Upper lobe of right lung (tissue), 1 donor: ENCODE measurements at regions not wholly inside any gene's neighbourhood (a gene's known extent, or its start where the extent isn't known, plus 50 kb on each side); places are given as distances from the start of the nearest gene placed in this dataset.

Experiments used
- ATAC-seq: fragments of 200-7000 bp; cut with Tn5 transposase; one replicate; pipeline ENCODE4 v1.9.1; 2020; ENCODE audit warnings: mild to moderate bottlenecking, moderate library complexity
- DNase-seq: peaks from one replicate; pipeline ENCODE4 v3.0.0-alpha.2; 2020
- H3K27ac ChIP-seq: fragments of 200-600 bp; one replicate; pipeline ENCODE4 v1.8.0; 2022
- H3K27me3 ChIP-seq: fragments of 200-600 bp; one replicate; pipeline ENCODE4 v1.8.0; 2022; ENCODE audit warnings: mild to moderate bottlenecking
- H3K36me3 ChIP-seq: fragments of 200-600 bp; one replicate; pipeline ENCODE4 v1.8.0; 2022
- H3K4me1 ChIP-seq: fragments of 200-600 bp; one replicate; pipeline ENCODE4 v1.8.0; 2022
- H3K4me3 ChIP-seq: fragments of 200-600 bp; one replicate; pipeline ENCODE4 v1.8.0; 2022; ENCODE audit warnings: mild to moderate bottlenecking
- H3K9me3 ChIP-seq: fragments of 200-600 bp; one replicate; pipeline ENCODE4 v1.8.0; 2022
- intact Hi-C: fragments of 100-400 bp; cut with DNase I; formaldehyde crosslinking; loops from one replicate; pipeline ENCODE4 v1.11.0; 2022
- TF ChIP-seq, protein P1 (sequence below): fragments of 200-600 bp; IDR thresholded peaks from one replicate; pipeline ENCODE4 v1.8.0; 2022; ENCODE audit warnings: antibody characterized with exemption
- donor health status: DM: no; HTN: yes; CAD: no; lungs with severe emphysema.

DNA sequence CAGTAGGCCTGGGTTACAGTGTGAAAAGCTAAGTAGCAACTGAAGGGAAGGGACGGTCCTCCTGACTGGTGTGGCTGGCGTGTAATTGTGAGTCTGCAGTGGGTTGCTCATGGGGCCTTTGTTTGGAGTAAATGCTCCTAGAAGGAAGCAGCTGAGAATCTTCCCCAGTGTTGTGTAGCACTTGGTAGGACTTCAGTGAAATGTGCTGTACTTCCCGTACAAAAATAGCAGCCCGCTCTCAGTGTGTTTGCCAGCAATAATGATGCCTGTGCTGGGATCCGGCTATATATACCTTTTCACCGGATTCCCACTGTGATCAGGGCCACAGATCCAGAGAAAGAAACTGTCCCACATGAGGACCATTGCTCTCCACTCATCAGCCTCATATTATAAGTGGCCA, 175.7 kb upstream of the NTM start:
- Histone ChIP-seq H3K9me3 (no peaks in the 10 kb centered on the region), H3K27me3 (no peaks in the 10 kb centered on the region), H3K4me1 (peaks cover 6% of the 10 kb centered on the region), H3K27ac (no peak overlapping the region), H3K4me3 (no peak overlapping the region), H3K36me3 (no peaks in the 10 kb centered on the region)
- no peak for DNase-seq
- ATAC-seq = no peak
- intact Hi-C loops = no loop called here
- TF ChIP-seq, protein P1, sequence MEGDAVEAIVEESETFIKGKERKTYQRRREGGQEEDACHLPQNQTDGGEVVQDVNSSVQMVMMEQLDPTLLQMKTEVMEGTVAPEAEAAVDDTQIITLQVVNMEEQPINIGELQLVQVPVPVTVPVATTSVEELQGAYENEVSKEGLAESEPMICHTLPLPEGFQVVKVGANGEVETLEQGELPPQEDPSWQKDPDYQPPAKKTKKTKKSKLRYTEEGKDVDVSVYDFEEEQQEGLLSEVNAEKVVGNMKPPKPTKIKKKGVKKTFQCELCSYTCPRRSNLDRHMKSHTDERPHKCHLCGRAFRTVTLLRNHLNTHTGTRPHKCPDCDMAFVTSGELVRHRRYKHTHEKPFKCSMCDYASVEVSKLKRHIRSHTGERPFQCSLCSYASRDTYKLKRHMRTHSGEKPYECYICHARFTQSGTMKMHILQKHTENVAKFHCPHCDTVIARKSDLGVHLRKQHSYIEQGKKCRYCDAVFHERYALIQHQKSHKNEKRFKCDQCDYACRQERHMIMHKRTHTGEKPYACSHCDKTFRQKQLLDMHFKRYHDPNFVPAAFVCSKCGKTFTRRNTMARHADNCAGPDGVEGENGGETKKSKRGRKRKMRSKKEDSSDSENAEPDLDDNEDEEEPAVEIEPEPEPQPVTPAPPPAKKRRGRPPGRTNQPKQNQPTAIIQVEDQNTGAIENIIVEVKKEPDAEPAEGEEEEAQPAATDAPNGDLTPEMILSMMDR = no peak

DNA sequence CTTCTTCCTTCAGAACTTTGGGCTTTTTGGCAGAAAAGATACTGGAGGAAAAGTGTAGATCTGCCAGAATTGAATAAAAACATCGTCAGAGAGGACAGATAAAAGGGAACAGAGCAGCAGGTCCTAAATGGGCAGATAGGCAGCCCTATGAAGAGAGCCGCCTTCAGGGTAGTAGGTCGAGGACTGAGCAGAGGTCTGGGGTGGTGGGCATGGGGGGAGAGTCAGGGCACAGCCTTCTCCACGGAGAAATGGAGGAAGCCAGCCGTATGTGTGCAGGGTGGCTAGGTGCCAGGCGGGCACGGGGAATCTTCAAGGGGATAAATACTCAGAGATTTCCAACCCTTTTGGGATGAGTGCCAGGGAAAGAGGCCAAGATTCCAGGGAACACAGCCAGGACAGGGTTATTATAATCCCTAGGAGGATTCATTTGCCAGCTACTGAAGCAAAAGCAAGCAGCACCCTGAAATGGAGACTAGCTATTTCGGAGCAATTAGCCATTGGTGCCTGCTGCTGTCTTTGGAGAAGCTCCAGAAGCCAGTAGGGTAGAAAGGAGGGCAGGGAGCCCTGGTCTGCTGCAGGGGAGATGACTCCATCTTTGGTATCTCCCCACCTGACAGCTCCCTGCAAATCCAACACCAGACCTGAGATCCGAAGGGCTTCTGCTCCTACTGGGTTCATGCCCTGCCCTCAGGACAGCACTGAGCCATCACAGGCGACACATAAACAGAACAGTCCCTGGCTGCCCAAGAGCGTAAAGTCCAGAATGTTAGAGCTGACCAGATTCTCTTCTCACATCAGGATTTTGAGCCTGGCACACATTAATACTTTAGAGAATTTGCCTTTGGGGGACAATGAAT, 174.5 kb upstream of the NTM start:
- ATAC-seq (peak; percentile 47), DNase-seq (no peak)
- no peak overlapping the region for H3K27ac ChIP-seq
- H3K4me3 ChIP-seq = no peak overlapping the region
- H3K36me3 ChIP-seq = no peaks in the 10 kb centered on the region
- H3K4me1 ChIP-seq = peaks cover 6% of the 10 kb centered on the region
- intact Hi-C loops = no loop called here
- TF ChIP-seq, protein P1 = no peak
- no peaks in the 10 kb centered on the region for H3K27me3 ChIP-seq
- H3K9me3 ChIP-seq = no peaks in the 10 kb centered on the region

DNA sequence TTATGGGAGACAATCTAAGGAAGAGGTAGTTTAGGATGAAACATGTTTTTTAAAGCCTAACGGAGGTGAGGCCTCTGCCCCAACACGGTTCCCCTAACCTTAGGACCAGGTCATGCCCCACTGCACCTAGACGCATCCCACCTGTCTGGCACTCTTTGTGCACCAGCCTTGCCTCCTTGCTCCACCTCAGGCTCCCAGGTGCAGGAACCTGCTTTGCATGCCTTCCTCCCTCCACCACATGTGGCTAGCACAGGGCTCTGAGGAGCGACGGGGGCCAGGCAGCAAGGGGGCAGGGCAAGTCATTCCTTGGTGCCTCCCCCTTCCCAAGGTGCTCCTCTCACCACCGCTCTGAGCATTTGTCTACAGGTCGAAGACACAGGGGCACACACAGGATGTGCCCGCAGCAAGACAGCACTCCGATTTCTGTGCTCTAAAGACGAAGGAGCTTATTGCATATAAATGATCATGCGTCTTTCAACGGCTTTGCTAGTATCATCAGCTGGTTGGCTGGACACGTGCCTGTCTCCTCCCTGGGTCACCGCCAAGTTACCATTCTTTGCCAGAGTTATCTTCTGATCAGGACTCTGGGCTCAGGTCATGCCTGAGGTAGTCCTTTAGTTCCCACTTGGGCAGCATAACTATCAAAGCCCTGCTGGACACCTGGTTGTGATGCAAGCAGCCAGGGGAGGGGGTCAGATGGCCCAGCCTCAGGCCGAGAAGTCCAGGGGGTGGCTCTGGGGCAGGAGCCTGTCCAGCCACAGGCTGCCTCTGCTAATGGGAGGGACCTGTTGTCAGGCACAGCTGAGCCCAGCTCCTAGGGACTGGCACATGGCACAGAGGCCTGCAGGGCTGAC, 172.0 kb upstream of the NTM start:
- DNase-seq (no peak), ATAC-seq (no peak)
- no peak overlapping the region for H3K4me3 ChIP-seq
- H3K27ac ChIP-seq = no peak overlapping the region
- H3K27me3 ChIP-seq = no peaks in the 10 kb centered on the region
- H3K9me3 ChIP-seq = no peaks in the 10 kb centered on the region
- H3K36me3 ChIP-seq = no peaks in the 10 kb centered on the region
- H3K4me1 ChIP-seq = peaks cover 6% of the 10 kb centered on the region
- TF ChIP-seq, protein P1 = no peak
- intact Hi-C loops = no loop called here

DNA sequence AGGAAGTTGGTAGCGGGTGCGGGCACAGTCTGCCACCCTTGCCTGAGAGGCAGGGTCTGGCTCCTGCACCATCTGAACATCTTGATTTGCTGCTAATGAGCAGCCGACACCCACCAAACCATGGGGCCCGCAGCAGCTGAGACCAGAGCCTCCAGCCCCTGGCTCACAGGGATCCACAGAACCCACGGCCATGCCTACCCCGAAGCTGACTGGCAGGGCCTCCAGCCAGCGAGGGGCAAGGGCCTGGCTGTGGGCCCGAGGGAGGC, 171.5 kb upstream of the NTM start:
- ATAC-seq = no peak
- Histone ChIP-seq H3K27me3 (no peaks in the 10 kb centered on the region), H3K4me3 (no peak overlapping the region), H3K27ac (no peak overlapping the region), H3K36me3 (no peaks in the 10 kb centered on the region), H3K4me1 (peaks cover 6% of the 10 kb centered on the region), H3K9me3 (no peaks in the 10 kb centered on the region)
- TF ChIP-seq, protein P1 = no peak
- no peak for DNase-seq
- intact Hi-C loops = no loop called here

DNA sequence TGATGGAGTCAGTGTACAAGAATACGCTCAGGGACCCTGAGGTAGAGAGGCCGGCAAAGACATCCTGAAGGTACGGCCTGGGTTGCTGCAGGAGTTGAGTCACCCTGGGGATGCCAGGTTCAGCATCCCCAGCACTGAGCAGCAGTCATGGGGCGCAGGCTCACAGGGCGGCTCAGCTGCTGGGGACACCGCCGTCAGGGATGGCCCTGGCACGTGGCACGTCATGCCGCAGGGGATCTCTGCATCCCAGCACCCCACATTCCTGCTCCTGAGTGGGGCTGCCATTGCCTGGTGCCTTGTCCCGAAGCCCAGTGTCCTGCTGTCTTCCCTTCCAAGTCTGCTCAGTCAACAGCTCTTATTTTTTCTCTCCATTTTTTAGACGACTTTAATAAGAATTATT, 168.7 kb upstream of the NTM start:
- DNase-seq (no peak), ATAC-seq (no peak)
- TF ChIP-seq, protein P1 = no peak
- no peak overlapping the region for H3K4me3 ChIP-seq
- no peaks in the 10 kb centered on the region for H3K36me3 ChIP-seq
- H3K27ac ChIP-seq = no peak overlapping the region
- intact Hi-C loops = no loop called here
- H3K27me3 ChIP-seq = no peaks in the 10 kb centered on the region
- no peaks in the 10 kb centered on the region for H3K4me1 ChIP-seq
- no peaks in the 10 kb centered on the region for H3K9me3 ChIP-seq
